ENCODE measurements at regions not wholly inside any gene's neighbourhood (a gene's known extent, or its start where the extent isn't known, plus 50 kb on each side); places are given as distances from the start of the nearest gene placed in this dataset.

DNA sequence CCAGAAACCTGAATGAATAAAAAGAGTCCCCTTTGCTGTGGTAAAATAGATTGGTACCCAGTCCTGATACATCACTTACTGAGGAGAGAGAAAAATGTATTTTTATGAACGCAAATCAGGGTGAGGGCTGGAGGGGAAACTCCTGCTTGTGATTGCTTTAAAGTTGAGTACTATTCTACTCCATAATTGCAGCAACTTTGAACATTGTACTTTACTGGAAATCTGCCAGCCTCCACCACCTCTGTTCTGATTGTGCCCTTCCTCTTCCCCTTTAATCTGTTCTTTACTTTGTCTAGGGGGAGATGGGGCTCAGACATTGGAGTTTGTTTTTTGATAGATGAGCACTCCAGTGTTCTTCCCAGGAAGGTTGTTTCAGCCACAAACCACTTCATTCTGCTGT, 81.9 kb downstream of the C3orf38 start:
- Histone ChIP-seq H4K20me1 (replicated peaks; ENCODE audit: insufficient read depth) (no peaks in the 10 kb centered on the region), H3K9me2 (ENCODE audit: insufficient read depth) (peaks cover 9% of the 10 kb centered on the region; the same call in 1 of the 2 replicates), H2AFZ (0 out of 2 replicates have a peak overlapping the region, but pooled peaks have one; percentile 14), H3F3A (replicated peaks; ENCODE audit: low read depth) (no peaks in the 10 kb centered on the region), H3K36me3 (ENCODE audit: insufficient read depth) (no peaks in the 10 kb centered on the region), H3K4me3 (no peak overlapping the region), H3K4me1 (ENCODE audit: insufficient read depth) (no peaks in the 10 kb centered on the region), H3K27me3 (ENCODE audit: insufficient read depth) (no peaks in the 10 kb centered on the region), H3K27ac (ENCODE audit: low read depth) (no peak overlapping the region), H3K79me2 (replicated peaks; ENCODE audit: insufficient read depth) (no peaks in the 10 kb centered on the region), H3K4me2 (no peak overlapping the region)
- ATAC-seq (no peak), DNase-seq (ENCODE audit: low spot score) (no peak)
- TF ChIP-seq JUNB (IDR thresholded peaks at IDR 0.05; ENCODE audit: unreplicated experiment) (no peak), STAT1 (IDR thresholded peaks at IDR 0.05; ENCODE audit: unreplicated experiment) (no peak), POLR2AphosphoS5 (IDR thresholded peaks at IDR 0.05; ENCODE audit: low read depth) (no peak), NANOG (IDR thresholded peaks at IDR 0.05; ENCODE audit: borderline replicate concordance) (no peak), EZH2phosphoT487 (IDR thresholded peaks at IDR 0.05; ENCODE audit: unreplicated experiment) (no peak), CREB1 (CRISPR knock-in tag; IDR thresholded peaks at IDR 0.05; ENCODE audit: low read depth) (no peak), EZH2 (IDR thresholded peaks at IDR 0.05; ENCODE audit: low read depth, unreplicated experiment) (no peak), ZNF331 (CRISPR knock-in tag; IDR thresholded peaks at IDR 0.05; ENCODE audit: low read depth) (no peak), ZNF114 (CRISPR knock-in tag; IDR thresholded peaks at IDR 0.05) (no peak)
- TF ChIP-seq, protein P1, sequence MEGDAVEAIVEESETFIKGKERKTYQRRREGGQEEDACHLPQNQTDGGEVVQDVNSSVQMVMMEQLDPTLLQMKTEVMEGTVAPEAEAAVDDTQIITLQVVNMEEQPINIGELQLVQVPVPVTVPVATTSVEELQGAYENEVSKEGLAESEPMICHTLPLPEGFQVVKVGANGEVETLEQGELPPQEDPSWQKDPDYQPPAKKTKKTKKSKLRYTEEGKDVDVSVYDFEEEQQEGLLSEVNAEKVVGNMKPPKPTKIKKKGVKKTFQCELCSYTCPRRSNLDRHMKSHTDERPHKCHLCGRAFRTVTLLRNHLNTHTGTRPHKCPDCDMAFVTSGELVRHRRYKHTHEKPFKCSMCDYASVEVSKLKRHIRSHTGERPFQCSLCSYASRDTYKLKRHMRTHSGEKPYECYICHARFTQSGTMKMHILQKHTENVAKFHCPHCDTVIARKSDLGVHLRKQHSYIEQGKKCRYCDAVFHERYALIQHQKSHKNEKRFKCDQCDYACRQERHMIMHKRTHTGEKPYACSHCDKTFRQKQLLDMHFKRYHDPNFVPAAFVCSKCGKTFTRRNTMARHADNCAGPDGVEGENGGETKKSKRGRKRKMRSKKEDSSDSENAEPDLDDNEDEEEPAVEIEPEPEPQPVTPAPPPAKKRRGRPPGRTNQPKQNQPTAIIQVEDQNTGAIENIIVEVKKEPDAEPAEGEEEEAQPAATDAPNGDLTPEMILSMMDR (conservative IDR thresholded peaks at IDR 0.05; ENCODE audit: low read depth in 2 of 2), result no peak
- TF ChIP-seq, protein P2, sequence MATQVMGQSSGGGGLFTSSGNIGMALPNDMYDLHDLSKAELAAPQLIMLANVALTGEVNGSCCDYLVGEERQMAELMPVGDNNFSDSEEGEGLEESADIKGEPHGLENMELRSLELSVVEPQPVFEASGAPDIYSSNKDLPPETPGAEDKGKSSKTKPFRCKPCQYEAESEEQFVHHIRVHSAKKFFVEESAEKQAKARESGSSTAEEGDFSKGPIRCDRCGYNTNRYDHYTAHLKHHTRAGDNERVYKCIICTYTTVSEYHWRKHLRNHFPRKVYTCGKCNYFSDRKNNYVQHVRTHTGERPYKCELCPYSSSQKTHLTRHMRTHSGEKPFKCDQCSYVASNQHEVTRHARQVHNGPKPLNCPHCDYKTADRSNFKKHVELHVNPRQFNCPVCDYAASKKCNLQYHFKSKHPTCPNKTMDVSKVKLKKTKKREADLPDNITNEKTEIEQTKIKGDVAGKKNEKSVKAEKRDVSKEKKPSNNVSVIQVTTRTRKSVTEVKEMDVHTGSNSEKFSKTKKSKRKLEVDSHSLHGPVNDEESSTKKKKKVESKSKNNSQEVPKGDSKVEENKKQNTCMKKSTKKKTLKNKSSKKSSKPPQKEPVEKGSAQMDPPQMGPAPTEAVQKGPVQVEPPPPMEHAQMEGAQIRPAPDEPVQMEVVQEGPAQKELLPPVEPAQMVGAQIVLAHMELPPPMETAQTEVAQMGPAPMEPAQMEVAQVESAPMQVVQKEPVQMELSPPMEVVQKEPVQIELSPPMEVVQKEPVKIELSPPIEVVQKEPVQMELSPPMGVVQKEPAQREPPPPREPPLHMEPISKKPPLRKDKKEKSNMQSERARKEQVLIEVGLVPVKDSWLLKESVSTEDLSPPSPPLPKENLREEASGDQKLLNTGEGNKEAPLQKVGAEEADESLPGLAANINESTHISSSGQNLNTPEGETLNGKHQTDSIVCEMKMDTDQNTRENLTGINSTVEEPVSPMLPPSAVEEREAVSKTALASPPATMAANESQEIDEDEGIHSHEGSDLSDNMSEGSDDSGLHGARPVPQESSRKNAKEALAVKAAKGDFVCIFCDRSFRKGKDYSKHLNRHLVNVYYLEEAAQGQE (IDR thresholded peaks at IDR 0.05; ENCODE audit: unreplicated experiment), result no peak
- TF ChIP-seq, protein P3, sequence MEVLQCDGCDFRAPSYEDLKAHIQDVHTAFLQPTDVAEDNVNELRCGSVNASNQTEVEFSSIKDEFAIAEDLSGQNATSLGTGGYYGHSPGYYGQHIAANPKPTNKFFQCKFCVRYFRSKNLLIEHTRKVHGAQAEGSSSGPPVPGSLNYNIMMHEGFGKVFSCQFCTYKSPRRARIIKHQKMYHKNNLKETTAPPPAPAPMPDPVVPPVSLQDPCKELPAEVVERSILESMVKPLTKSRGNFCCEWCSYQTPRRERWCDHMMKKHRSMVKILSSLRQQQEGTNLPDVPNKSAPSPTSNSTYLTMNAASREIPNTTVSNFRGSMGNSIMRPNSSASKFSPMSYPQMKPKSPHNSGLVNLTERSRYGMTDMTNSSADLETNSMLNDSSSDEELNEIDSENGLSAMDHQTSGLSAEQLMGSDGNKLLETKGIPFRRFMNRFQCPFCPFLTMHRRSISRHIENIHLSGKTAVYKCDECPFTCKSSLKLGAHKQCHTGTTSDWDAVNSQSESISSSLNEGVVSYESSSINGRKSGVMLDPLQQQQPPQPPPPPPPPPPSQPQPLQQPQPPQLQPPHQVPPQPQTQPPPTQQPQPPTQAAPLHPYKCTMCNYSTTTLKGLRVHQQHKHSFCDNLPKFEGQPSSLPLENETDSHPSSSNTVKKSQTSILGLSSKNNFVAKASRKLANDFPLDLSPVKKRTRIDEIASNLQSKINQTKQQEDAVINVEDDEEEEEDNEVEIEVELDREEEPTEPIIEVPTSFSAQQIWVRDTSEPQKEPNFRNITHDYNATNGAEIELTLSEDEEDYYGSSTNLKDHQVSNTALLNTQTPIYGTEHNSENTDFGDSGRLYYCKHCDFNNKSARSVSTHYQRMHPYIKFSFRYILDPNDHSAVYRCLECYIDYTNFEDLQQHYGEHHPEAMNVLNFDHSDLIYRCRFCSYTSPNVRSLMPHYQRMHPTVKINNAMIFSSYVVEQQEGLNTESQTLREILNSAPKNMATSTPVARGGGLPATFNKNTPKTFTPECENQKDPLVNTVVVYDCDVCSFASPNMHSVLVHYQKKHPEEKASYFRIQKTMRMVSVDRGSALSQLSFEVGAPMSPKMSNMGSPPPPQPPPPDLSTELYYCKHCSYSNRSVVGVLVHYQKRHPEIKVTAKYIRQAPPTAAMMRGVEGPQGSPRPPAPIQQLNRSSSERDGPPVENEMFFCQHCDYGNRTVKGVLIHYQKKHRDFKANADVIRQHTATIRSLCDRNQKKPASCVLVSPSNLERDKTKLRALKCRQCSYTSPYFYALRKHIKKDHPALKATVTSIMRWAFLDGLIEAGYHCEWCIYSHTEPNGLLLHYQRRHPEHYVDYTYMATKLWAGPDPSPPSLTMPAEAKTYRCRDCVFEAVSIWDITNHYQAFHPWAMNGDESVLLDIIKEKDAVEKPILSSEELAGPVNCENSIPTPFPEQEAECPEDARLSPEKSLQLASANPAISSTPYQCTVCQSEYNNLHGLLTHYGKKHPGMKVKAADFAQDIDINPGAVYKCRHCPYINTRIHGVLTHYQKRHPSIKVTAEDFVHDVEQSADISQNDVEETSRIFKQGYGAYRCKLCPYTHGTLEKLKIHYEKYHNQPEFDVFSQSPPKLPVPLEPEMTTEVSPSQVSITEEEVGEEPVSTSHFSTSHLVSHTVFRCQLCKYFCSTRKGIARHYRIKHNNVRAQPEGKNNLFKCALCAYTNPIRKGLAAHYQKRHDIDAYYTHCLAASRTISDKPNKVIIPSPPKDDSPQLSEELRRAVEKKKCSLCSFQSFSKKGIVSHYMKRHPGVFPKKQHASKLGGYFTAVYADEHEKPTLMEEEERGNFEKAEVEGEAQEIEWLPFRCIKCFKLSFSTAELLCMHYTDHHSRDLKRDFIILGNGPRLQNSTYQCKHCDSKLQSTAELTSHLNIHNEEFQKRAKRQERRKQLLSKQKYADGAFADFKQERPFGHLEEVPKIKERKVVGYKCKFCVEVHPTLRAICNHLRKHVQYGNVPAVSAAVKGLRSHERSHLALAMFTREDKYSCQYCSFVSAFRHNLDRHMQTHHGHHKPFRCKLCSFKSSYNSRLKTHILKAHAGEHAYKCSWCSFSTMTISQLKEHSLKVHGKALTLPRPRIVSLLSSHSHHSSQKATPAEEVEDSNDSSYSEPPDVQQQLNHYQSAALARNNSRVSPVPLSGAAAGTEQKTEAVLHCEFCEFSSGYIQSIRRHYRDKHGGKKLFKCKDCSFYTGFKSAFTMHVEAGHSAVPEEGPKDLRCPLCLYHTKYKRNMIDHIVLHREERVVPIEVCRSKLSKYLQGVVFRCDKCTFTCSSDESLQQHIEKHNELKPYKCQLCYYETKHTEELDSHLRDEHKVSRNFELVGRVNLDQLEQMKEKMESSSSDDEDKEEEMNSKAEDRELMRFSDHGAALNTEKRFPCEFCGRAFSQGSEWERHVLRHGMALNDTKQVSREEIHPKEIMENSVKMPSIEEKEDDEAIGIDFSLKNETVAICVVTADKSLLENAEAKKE (CRISPR knock-in tag; IDR thresholded peaks at IDR 0.05), result no peak
- TF ChIP-seq, protein P4, sequence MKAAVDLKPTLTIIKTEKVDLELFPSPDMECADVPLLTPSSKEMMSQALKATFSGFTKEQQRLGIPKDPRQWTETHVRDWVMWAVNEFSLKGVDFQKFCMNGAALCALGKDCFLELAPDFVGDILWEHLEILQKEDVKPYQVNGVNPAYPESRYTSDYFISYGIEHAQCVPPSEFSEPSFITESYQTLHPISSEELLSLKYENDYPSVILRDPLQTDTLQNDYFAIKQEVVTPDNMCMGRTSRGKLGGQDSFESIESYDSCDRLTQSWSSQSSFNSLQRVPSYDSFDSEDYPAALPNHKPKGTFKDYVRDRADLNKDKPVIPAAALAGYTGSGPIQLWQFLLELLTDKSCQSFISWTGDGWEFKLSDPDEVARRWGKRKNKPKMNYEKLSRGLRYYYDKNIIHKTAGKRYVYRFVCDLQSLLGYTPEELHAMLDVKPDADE (IDR thresholded peaks at IDR 0.05), result no peak
- H3K9me3 Mint-ChIP-seq, result no peaks in the 10 kb centered on the region
- no peaks in the 10 kb centered on the region for H3K27me3 Mint-ChIP-seq (ENCODE audit: insufficient read depth, low read depth, poor library complexity)
- H3K36me3 Mint-ChIP-seq (ENCODE audit: low read depth), result no peaks in the 10 kb centered on the region
- H3K4me3 Mint-ChIP-seq, result no peak overlapping the region
- H3K27ac Mint-ChIP-seq, result no peak overlapping the region
- H3K4me1 Mint-ChIP-seq, result peaks cover 5% of the 10 kb centered on the region; the same call in 1 of the 3 replicates

Data from GM23338 (cell line).